Sigmoid colon (tissue), 4 donors: ENCODE measurements at regions not wholly inside any gene's neighbourhood (a gene's known extent, or its start where the extent isn't known, plus 50 kb on each side); places are given as distances from the start of the nearest gene placed in this dataset.

Experiments
- CTCF ChIP-seq, 4 experiments: fragments of 450-650 bp in 3 of 4; fragments of 200-600 bp in 1 of 4; IDR thresholded peaks; one replicate each; pipeline ENCODE4 v1.5.1; 2016 to 2019; ENCODE audit warnings: antibody characterized with exemption in 4 of 4, mild to moderate bottlenecking in 3 of 4, moderate library complexity in 2 of 4
- POLR2A ChIP-seq, 2 donors: fragments of 450-650 bp; IDR thresholded peaks; one replicate each; pipeline ENCODE4 v1.6.1; 2016; ENCODE audit warnings: antibody characterized with exemption in 2 of 2, mild to moderate bottlenecking in 2 of 2, moderate library complexity in 2 of 2
- POLR2AphosphoS5 ChIP-seq, 4 donors: sonication (generic); formaldehyde crosslinking; IDR thresholded peaks; one replicate each; pipeline ENCODE4 v1.6.1; 2017; ENCODE audit warnings: antibody characterized with exemption in 4 of 4

- no peak for TF ChIP-seq POLR2A (IDR thresholded peaks at IDR 0.05)
- no peak for TF ChIP-seq POLR2AphosphoS5 (IDR thresholded peaks at IDR 0.05)
- TF ChIP-seq CTCF (IDR thresholded peaks at IDR 0.05) = no peak
Observed at GRCh38 chr13:107590556-107590955, 624.8 kb downstream of the LIG4 start.
